ENCODE measurements at regions not wholly inside any gene's neighbourhood (a gene's known extent, or its start where the extent isn't known, plus 50 kb on each side); places are given as distances from the start of the nearest gene placed in this dataset.

DNA sequence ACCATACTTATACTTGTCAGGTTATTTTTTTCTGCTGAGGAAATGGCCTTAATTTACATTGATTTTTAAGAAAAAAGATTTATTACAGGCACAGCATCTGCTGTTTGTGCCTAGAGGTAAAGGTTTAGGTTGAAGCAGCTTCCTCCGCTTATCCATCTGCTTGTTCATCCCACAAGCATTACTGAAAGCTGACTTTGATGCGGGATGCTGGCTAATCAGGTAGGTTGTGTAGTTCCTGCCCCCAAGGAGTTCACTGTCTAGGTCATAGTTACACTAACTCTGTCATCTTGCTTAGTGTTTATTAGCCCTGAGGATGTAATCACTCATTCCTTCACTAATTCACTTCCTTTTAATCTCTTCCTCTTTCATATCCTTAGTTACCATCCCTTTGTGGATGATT is 377.7 kb upstream of the KAZN start (continued):
- TF ChIP-seq, protein P1, sequence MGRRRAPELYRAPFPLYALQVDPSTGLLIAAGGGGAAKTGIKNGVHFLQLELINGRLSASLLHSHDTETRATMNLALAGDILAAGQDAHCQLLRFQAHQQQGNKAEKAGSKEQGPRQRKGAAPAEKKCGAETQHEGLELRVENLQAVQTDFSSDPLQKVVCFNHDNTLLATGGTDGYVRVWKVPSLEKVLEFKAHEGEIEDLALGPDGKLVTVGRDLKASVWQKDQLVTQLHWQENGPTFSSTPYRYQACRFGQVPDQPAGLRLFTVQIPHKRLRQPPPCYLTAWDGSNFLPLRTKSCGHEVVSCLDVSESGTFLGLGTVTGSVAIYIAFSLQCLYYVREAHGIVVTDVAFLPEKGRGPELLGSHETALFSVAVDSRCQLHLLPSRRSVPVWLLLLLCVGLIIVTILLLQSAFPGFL (CRISPR knock-in tag; IDR thresholded peaks at IDR 0.05; ENCODE audit: borderline replicate concordance), result no peak
- TF ChIP-seq, protein P2, sequence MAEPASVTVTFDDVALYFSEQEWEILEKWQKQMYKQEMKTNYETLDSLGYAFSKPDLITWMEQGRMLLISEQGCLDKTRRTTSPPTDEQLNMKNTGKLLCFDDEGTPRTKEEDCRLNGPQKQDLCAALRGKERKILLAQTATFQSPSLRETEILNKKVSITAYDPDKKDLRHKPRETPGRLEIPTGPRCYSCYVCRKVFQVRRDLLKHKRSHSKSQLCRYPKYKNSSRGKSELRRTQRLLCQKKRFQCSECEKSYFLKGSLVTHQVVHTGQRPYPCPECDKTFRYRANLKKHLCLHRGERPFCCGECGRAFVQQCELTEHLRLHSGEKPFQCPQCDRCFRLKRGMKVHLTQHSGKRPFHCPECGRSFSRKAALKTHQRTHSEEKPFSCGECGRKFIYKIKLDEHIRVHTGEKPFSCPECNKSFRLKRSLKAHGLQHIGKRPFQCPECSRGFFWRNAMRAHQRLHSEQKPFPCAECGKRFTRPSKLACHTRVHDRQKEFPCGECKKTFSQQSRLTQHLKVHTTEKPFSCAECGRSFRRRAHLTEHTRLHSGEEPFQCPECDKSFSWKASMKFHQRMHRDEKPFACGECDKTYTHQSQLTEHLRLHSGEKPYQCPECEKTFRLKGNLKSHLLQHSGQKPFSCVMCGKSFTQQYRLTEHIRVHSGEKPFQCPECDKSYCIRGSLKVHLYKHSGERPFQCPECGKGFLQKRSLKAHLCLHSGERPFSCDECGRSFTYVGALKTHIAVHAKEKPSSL (CRISPR knock-in tag; conservative IDR thresholded peaks at IDR 0.05), result no peak
- no peak for TF ChIP-seq TP53 (CRISPR knock-in tag; IDR thresholded peaks at IDR 0.05)
- no peak for TF ChIP-seq NR3C1 (CRISPR knock-in tag; conservative IDR thresholded peaks at IDR 0.05; ENCODE audit: low read depth)

DNA sequence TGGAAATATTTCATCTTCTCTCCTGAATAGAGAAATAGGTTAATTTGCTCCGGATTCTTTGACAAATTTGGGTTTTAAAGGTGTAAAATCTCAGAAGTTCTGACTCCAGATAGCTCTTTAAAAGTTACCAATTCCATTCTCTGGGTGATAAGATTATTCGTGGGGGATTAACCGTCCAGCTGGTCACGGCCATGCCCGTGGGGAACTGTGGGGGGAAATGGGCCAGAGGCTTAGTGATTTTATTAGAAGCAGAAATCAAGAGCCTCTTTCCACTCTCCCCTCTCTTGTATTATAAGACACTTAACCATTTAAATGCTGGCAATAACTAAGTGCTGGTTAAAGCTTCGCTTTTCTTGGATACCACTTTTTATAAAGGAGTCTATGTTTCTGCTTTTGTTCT is 376.4 kb upstream of the KAZN start:
- ChIA-PET POLR2A (no interaction called here), CTCF (interaction anchor here (1.2 kb wide), 1 partner anchor 213 kb away, joined by 5 read pairs; no protein-coding TSS in a partner anchor)
- ATAC-seq (no peak), DNase-seq (ENCODE audit: low spot score) (no peak)
- peaks cover 3% of the 10 kb centered on the region; the same call in 1 of the 2 replicates for H3K4me1 Mint-ChIP-seq
- no peak overlapping the region for H3K4me3 Mint-ChIP-seq
- peaks cover 14% of the 10 kb centered on the region for H3K27me3 Mint-ChIP-seq (ENCODE audit: low read depth)
- H3K27ac Mint-ChIP-seq, result no peak overlapping the region
- TF ChIP-seq, protein P3, sequence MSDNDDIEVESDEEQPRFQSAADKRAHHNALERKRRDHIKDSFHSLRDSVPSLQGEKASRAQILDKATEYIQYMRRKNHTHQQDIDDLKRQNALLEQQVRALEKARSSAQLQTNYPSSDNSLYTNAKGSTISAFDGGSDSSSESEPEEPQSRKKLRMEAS (CRISPR knock-in tag; IDR thresholded peaks at IDR 0.05), result no peak
- TF ChIP-seq NFATC4 (CRISPR knock-in tag; IDR thresholded peaks at IDR 0.05) (no peak), TP53 (CRISPR knock-in tag; IDR thresholded peaks at IDR 0.05) (no peak), FOXK1 (CRISPR knock-in tag; IDR thresholded peaks at IDR 0.05) (no peak), GRHL2 (CRISPR knock-in tag; IDR thresholded peaks at IDR 0.05; ENCODE audit: insufficient replicate concordance, severe bottlenecking) (no peak), ATF1 (CRISPR knock-in tag; IDR thresholded peaks at IDR 0.05) (no peak), CREM (CRISPR knock-in tag; IDR thresholded peaks at IDR 0.05) (no peak), KAT7 (CRISPR knock-in tag; IDR thresholded peaks at IDR 0.05; ENCODE audit: borderline replicate concordance) (no peak), ZNF232 (CRISPR knock-in tag; IDR thresholded peaks at IDR 0.05) (no peak)
- TF ChIP-seq, protein P4, sequence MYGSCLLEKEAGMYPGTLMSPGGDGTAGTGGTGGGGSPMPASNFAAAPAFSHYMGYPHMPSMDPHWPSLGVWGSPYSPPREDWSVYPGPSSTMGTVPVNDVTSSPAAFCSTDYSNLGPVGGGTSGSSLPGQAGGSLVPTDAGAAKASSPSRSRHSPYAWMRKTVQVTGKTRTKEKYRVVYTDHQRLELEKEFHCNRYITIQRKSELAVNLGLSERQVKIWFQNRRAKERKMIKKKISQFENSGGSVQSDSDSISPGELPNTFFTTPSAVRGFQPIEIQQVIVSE (CRISPR knock-in tag; IDR thresholded peaks at IDR 0.05; ENCODE audit: borderline replicate concordance), result no peak
- TF ChIP-seq, protein P5, sequence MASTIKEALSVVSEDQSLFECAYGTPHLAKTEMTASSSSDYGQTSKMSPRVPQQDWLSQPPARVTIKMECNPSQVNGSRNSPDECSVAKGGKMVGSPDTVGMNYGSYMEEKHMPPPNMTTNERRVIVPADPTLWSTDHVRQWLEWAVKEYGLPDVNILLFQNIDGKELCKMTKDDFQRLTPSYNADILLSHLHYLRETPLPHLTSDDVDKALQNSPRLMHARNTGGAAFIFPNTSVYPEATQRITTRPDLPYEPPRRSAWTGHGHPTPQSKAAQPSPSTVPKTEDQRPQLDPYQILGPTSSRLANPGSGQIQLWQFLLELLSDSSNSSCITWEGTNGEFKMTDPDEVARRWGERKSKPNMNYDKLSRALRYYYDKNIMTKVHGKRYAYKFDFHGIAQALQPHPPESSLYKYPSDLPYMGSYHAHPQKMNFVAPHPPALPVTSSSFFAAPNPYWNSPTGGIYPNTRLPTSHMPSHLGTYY (CRISPR knock-in tag; IDR thresholded peaks at IDR 0.05), result no peak
- peaks cover 44% of the 10 kb centered on the region for H3K9me3 Mint-ChIP-seq
- H3K36me3 Mint-ChIP-seq, result peaks cover 8% of the 10 kb centered on the region

DNA sequence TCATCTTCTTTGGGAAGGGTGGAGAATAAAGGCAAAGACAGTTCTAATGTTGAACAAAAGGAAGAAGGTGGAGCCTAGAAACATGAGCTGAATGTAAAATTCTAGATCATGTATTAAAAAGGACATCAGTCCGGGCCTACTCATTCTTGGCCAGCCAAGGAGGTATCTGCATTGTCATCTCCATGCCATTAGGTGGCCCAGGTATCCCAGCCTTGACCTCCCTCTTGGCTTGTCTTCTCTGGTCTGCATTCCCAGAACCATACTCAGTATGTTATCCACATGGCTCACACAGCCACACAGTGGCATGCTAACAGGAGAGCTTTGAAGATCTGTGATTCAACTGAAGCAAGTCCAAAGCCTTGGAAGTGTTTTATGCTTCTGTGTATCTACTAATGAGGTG is 369.8 kb upstream of the KAZN start:
- Mint-ChIP-seq H3K27me3 (ENCODE audit: low read depth) (peaks cover 5% of the 10 kb centered on the region), H3K4me1 (peaks cover 6% of the 10 kb centered on the region; the same call in 1 of the 2 replicates), H3K36me3 (peaks cover 3% of the 10 kb centered on the region; the same call in 1 of the 2 replicates), H3K27ac (no peak overlapping the region), H3K4me3 (no peak overlapping the region), H3K9me3 (peaks cover 26% of the 10 kb centered on the region)
- no peak for TF ChIP-seq NR1H2 (CRISPR knock-in tag; IDR thresholded peaks at IDR 0.05)
- TF ChIP-seq, protein P6, sequence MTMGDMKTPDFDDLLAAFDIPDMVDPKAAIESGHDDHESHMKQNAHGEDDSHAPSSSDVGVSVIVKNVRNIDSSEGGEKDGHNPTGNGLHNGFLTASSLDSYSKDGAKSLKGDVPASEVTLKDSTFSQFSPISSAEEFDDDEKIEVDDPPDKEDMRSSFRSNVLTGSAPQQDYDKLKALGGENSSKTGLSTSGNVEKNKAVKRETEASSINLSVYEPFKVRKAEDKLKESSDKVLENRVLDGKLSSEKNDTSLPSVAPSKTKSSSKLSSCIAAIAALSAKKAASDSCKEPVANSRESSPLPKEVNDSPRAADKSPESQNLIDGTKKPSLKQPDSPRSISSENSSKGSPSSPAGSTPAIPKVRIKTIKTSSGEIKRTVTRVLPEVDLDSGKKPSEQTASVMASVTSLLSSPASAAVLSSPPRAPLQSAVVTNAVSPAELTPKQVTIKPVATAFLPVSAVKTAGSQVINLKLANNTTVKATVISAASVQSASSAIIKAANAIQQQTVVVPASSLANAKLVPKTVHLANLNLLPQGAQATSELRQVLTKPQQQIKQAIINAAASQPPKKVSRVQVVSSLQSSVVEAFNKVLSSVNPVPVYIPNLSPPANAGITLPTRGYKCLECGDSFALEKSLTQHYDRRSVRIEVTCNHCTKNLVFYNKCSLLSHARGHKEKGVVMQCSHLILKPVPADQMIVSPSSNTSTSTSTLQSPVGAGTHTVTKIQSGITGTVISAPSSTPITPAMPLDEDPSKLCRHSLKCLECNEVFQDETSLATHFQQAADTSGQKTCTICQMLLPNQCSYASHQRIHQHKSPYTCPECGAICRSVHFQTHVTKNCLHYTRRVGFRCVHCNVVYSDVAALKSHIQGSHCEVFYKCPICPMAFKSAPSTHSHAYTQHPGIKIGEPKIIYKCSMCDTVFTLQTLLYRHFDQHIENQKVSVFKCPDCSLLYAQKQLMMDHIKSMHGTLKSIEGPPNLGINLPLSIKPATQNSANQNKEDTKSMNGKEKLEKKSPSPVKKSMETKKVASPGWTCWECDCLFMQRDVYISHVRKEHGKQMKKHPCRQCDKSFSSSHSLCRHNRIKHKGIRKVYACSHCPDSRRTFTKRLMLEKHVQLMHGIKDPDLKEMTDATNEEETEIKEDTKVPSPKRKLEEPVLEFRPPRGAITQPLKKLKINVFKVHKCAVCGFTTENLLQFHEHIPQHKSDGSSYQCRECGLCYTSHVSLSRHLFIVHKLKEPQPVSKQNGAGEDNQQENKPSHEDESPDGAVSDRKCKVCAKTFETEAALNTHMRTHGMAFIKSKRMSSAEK (CRISPR knock-in tag; IDR thresholded peaks at IDR 0.05; ENCODE audit: borderline replicate concordance), result no peak
- TF ChIP-seq, protein P7, sequence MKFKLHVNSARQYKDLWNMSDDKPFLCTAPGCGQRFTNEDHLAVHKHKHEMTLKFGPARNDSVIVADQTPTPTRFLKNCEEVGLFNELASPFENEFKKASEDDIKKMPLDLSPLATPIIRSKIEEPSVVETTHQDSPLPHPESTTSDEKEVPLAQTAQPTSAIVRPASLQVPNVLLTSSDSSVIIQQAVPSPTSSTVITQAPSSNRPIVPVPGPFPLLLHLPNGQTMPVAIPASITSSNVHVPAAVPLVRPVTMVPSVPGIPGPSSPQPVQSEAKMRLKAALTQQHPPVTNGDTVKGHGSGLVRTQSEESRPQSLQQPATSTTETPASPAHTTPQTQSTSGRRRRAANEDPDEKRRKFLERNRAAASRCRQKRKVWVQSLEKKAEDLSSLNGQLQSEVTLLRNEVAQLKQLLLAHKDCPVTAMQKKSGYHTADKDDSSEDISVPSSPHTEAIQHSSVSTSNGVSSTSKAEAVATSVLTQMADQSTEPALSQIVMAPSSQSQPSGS (CRISPR knock-in tag; IDR thresholded peaks at IDR 0.05; ENCODE audit: borderline replicate concordance, low read depth), result no peak
- TF ChIP-seq SMAD4 (CRISPR knock-in tag; IDR thresholded peaks at IDR 0.05), result no peak
- TF ChIP-seq, protein P8, sequence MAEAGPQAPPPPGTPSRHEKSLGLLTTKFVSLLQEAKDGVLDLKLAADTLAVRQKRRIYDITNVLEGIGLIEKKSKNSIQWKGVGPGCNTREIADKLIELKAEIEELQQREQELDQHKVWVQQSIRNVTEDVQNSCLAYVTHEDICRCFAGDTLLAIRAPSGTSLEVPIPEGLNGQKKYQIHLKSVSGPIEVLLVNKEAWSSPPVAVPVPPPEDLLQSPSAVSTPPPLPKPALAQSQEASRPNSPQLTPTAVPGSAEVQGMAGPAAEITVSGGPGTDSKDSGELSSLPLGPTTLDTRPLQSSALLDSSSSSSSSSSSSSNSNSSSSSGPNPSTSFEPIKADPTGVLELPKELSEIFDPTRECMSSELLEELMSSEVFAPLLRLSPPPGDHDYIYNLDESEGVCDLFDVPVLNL (CRISPR knock-in tag; IDR thresholded peaks at IDR 0.05; ENCODE audit: borderline replicate concordance, low read depth), result no peak
- TF ChIP-seq, protein P4 (CRISPR knock-in tag; IDR thresholded peaks at IDR 0.05; ENCODE audit: borderline replicate concordance), result no peak
- TF ChIP-seq PRRX2 (CRISPR knock-in tag; IDR thresholded peaks at IDR 0.05), result no peak
- CTCF ChIA-PET, result interaction anchor here (0.8 kb wide), 1 partner anchor 63 kb away, joined by 3 read pairs; no protein-coding TSS in a partner anchor
- DNase-seq (ENCODE audit: low spot score), result no peak
- ATAC-seq, result no peak
- POLR2A ChIA-PET, result no interaction called here
